NCI-H748 (cell line): ENCODE measurements at regions not wholly inside any gene's neighbourhood (a gene's known extent, or its start where the extent isn't known, plus 50 kb on each side); places are given as distances from the start of the nearest gene placed in this dataset.
"Not testable (repeated sequence)": the region's sequence is repeated elsewhere in the genome, so short reads cannot be mapped to it uniquely, and the experiment has no call there.

Experiments
- DNase-seq: peaks from one replicate; lab custom pipeline; 2025; ENCODE audit not compliant: unreplicated experiment; lab: John Stamatoyannopoulos, UW

DNA sequence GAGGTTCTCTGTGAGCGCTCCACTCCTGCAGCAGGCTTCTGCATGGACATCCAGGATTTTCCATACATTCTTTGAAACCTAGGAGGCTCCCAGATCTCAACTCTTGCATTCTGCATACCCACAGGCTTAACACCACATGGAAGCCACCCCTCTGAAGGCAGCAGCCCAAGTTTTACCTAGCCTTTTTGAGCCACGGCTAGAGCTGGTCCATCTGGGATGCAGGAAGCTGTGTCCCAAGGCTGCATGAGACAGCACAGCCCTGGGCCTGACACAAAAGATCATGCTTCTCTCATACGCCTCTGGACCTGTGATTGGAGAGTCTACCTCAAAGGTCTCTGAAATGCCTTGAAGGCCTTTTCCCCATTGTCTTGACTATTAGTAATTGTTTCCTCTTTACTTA is 53.6 kb upstream of the RPRM start:
- DNase-seq: no peak

DNA sequence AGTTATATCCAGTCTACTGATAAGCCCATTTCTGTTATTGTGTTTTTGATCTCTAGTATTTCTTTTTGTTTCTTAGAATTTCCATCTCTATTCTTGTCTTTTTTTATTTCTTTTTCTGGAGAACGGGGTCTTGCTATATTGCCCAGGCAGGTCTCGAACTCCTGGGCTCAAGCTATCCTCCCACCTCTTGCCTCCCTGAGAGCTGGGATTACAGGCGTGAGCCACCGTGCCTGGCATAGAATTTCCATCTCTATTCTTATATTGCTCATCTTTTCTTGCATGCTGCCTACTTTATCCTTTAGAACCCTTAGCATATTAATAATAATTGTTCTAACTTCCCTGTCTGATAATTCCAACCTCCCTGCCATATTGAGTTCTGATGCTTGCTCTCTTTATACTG is 55.2 kb upstream of the RPRM start:
- DNase-seq: not testable (repeated sequence)

DNA sequence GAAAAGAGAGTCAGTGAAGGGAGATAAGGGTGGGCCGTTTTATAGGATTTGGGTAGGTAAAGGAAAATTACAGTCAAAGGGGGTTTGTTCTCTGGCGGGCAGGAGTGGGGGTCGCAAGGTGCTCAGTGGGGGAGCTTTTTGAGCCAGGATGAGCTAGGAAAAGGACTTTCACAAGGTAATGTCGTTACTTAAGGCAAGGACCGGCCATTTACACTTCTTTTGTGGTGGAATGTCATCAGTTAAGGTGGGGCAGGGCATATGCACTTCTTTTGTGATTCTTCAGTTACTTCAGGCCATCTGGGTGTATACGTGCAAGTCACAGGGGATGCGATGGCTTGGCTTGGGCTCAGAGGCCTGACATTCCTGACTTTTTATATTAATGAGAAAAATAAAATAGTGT is 56.0 kb upstream of the RPRM start:
- not testable (repeated sequence) for DNase-seq

DNA sequence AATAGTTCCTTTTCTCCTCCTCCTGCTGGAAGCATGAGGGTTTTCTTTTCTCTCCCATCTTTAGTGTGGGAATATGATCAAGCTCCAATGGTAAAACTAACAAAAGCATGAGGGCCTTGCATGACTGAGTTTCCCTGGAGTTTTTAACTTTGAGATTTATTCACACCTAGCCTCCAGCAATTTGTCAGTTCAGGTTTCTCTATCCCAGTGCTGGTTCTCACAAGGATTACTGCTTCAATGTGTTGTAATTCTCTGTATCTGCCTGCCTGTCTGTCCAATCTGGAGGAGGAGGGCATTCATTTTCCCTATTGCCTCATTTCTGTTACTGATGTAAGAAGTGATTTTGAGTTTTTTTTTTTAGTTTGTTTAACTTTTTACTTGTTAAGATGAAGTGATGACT is 57.6 kb upstream of the RPRM start:
- no peak for DNase-seq

DNA sequence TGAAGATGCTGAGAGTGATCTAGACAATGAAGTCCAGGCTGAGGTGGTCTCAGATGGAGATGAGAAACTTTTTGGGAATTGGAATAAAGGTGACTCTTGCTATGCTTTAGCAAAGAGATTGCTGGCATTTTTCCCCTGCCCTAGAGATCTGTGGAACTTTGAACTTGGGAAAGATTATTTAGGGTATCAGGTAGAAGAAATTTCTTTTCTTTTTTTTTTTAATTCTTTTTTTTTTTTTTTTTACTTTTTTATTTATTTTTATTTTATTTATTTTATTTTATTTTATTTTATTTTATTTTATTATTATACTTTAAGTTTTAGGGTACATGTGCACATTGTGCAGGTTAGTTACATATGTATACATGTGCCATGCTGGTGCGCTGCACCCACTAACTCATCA is 59.5 kb upstream of the RPRM start:
- not testable (repeated sequence) for DNase-seq

DNA sequence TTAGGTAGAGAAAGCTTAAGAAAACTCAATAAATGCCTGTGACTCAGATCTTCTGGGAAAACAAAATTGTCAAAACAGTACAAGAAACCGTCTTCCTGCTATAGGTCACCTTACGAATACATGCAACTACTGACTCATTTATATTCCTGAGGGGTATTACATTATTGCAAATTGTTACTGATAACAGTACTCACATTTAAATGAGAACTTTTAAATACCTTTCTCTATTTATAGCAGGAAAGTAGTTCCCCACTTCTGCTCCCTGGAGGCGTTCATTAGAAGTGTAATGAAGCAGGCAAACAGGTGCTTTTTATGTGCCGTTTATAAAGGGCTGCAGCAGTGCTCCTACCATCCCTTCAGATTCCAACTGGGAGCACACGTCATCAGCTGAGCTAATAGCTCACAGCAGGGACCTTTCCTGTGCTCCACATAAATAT is 65.1 kb upstream of the RPRM start:
- peak; percentile 93 for DNase-seq

DNA sequence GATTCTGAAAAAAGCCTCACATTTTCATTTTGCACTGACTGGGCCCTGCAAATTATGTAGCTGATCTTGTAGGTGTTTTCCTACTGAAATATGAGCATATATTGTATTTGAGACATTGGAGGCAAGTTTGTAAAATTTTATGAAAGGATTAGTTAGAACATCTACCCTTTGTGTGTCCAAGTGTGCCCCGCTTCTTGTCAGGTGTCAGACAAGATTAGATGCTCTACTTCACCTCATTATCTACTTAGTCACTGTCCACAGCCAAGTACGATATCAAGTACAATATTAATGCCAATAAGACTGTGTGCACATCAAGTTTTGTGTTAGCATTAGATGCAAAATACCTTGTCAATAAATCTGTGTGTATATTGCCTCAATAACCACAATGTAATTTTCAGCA is 67.8 kb upstream of the RPRM start:
- no peak for DNase-seq

DNA sequence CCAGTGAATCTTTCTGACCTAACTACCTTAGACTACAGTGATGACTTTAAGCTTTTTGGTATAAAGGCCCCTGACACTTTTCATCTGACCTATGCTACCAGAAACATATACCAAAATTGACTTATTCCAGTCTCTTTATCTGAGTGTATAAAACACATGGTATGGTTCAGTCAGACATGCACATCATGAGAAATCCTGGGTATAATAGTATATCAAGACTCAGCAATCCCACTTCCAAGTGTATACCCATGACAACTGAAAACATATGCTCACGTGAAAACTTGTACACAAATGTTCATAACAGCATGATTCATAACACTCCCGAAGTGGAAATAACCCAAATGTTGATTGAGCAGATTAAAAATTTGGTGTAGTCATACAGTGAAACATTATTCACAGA is 70.0 kb upstream of the RPRM start:
- DNase-seq: no peak

DNA sequence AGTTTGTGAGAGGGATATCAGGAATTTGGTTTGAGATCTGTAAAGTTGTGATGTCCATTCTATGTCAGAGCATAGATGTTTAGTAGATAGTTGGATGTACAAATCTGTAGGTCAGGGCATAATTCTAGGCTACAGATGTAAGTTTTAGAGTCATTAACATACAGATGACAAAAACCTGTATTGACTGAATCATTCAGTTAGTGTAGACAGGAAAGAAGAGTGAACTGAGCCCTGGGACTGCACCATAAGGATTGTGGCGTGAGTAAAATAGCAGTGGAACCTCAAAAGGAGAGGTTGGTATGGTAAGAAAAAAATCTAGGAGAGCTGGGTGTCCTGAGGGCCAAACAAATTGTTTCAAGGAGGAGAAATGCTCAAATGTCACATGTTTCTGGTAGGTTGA is 73.1 kb upstream of the RPRM start:
- no peak for DNase-seq

DNA sequence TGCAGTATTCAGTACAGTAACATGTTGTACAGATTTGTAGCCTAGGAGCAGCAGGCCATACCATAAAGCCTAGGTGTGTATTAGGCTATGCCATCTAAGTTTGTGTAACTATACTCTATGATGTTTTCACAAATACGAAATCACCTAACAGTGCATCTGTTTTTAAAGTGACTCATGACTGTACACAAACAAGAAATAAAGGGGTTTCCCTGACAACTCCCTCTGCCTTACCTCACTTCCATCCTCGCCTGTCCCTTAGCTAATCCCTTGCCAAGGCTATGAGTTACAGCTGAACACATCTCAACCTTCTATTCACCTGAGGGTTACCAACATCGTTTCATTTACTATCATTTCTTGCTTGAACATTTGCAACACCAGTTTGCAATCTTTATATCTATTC is 78.6 kb upstream of the RPRM start:
- no peak for DNase-seq

DNA sequence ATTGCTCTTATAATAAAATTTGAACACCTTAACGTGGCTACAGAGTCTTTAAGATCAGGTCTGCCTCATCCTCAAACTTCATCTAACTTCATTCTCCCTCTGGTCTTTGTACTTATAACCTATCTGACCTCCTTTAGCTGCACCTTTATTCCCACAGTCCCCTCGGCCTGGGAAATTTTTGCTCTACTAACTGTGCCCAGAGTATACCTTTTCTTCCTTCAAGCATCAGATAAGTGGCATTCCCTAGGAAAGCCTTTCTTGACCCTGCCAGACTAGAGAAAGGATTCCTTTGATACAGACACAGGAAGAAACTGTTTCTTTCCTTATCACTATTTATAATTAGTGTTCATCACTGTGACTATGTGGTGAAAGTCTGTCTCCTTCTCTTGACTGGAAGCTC is 79.2 kb upstream of the RPRM start:
- no peak for DNase-seq

DNA sequence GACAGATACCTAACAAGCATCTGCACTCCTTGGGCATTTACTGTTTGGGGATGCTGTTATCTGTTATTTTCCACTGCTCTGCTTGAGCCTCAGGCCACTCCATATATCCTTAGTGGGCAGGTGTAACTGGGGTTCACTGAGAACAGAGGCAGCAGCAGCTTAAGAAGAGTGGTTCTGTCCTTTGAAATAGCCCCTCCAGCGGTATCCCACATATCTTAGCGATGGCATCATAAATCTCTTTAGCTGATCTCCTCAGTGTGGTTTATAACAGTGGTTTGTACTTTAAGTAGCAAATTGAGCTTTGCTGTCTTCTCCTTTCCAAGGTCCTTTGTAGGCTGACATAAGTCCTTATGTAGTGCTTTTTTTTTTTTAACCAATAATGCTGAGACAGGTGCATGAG is 79.7 kb upstream of the RPRM start:
- no peak for DNase-seq

DNA sequence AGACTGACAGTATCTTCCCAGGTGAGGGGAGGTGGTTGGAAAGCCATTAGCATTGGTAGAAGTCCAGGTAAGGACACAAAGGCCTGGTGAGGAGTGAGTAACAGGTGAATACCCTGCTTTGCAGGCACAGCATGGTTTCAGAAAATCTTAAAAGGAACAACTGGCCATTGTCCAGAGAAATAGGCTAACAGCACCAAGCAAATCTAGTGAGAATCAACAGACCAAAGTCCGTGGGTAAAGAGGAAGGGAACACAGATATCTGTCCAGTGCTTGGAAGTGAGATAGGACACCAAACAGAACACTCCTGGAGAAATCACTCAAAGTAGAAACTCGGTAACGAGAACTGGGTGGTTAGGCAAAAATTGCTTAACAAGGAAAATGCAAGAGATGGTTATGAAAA is 88.8 kb upstream of the RPRM start:
- DNase-seq: no peak

DNA sequence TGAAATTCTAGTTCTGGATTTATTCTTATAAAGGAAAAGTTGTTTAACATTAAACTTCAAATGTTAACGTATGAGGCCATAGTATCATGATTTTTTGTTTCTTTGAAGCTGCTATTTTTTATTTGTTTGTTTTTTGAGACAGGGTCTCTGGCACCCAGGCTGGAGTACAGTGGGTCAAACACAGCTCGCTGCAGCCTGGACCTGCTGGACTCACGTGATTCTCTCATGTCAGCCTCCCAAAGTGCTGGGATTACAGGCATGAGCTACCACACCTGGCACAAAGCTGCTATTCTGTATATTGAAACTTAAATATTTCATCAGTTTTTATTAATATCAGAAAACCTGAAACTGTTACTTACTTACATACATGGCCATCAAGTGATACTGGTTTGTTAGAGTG is 89.5 kb upstream of the RPRM start:
- DNase-seq: no peak

DNA sequence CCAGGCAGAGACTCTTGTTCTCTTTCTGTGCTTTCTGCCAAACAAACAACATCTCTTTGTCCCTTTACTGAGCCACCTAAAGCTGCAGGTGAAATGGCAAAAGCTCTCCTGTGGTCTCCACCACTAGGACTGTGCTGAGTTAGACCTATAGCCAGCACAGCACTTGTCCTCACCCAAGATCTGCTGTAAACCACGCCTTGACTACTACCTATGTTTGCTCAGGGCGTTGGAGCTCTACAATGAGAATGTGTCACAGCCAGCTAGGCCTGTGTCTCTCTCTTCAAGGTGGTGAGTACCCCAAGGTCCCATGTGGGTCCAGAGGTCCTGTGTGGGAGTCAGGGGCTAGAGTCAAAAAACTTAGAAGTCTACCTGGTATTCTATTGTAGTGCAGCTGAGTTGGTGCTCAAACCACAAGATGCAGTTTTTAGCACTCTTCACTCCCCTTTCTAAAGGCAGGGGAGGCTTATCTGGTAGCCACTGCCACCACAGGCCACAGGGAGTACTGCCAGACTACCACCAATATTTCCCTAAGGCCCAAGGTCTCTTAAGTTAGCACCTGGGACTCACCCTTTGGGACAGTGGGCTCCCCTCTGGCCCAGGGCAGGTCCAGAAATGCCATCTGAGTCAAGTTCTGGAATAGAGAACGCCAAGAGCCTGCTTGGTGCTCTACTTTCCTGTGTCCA is 96.8 kb upstream of the RPRM start:
- no peak for DNase-seq

DNA sequence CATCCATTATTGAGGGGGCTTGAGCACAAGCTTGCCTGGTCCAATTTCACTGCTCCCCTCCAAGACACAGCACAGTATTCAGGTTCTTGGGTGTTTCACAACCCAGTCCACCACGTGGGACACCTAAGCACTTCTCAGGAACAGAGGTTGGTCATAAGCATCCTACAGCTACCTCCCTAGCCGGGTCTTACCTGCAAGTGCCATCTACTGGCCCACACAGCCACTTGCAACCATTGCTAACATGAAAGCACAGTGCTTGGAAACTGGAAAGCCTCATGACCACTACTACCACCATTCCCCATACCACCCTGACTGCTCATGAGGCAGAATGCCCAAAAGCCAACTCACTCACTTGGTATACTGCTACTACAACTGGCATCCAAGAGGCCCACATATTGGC is 105.7 kb upstream of the RPRM start:
- no peak for DNase-seq

DNA sequence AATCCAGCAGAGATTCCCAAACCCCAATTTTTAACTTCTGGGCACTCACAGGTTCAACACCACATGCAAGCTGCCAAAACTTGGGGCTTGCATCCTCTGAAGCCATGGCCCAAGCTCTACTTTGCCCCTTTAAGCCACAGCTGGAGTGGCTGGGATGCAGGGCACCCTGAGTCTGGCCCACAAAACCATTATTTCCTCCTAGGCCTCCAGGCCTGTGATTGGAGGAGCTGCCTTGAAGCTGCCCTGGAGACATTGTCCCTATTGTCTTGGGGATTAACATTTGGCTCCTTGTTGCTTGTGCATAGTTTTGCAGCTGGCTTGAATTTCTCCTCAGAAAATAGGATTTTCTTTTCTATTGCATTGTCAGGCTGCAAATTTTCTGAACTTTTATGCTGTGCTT is 109.8 kb upstream of the RPRM start:
- DNase-seq: no peak

DNA sequence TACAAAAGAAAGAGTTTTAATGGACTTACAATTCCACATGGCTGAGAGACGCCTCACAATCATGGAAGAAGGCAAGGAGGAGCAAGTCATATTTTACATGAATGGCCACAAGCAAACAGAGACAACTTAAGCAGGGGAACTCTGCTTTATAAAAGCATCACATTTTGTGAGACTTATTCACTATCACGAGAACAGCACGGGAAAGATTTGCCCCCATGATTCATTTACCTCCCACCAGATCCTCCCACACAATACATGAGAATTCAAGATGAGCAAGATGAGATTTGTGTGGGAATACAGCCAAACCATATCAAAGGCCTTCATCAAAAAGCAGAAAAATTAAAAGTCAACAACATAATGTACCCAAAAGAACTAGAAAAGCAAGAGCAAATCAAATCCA is 111.0 kb upstream of the RPRM start:
- no peak for DNase-seq

DNA sequence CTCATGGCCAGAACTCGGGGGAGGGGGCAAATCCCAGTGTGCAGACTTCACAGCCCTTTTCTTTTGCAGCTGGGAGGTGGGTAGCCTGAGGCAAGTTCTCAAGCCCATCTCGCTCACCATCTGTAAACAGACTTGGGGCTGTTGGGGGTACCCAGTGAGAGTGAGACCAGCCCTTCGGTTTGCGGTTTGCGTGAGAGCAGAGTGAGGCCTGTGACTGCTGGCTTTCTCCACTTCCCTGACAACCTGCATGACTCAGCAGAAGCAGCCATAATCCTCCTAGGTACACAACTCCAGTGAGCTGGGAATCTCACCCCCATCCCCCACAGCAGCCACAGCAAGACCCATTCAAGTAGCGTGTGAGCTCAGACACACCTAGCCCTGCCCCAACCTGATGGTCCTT is 114.5 kb upstream of the RPRM start:
- peak; percentile 54 for DNase-seq

DNA sequence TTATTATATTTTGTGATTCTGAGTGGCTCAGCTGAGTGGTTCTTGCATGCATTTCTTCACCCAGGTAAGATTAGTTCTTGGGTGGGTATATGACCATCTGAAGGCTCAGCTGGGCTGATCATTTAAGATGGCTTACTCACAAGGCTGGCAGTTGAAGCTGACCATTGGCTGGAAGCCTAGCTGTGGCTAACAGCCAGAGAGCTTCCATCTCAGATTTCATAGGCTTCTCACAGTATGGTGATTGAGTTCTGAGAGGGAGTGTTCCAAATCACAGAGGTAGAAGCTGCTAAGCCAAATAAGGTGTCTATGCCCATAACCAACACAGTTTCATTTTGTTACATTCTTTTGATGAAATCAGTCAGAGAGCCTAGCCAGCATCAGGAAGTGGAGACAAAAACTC is 117.4 kb upstream of the RPRM start:
- peak; percentile 87 for DNase-seq

DNA sequence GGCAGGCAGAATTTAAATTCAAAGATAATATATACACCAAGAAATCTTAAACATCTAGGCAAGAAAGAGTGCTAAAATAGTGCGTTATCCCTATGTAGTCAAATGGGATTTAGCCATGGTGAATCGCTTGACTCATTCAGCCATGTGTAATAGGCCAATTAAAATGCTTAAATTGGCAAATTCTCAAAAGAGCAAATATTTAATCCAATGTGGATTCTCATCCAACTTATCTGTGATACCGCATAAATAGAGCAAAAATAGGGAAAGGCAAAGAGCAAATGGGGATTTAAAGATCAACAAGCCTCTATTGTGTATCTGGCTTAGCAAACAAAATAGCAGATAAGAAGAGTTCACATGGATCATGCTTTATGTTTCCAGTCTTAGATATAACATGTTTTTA is 123.2 kb upstream of the RPRM start:
- DNase-seq: peak; percentile 72

DNA sequence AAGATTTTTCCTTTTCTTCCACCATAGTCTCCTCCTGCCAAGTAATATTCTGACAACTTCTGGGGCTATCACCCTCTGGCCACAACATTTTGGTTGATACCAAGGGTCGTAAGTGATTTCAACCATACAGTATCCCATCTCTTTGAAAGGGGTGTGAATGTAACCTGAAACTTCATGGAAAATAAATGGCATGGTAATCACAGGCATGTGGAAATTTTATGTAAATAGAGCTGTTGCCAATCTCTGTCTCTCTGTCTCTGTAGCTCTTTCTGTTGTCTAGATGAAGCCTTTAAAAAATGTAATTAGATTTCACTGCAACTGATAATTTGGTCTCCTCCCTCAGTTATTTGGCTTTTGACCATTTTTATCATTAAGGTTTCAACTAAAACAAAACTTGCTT is 125.6 kb upstream of the RPRM start:
- DNase-seq: peak; percentile 56

DNA sequence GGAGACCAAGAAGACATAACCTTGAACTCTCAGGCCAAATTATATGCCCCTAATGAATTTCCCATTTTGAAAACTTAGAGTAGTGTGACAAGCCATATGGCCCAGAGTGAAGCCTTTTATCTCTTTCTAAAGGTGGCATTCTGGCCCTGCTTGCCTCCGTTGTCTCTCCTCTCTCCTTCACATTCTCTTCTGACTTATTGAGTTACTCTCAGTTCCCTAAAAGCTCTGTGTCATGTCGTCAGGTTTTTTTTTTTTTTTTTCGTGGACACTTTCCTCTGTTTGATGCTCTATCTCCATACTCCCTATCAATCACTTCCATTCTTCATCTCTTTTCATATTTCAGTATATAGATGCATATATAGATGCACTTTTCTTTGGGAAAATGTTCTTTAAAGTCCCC is 128.1 kb upstream of the RPRM start:
- no peak for DNase-seq

DNA sequence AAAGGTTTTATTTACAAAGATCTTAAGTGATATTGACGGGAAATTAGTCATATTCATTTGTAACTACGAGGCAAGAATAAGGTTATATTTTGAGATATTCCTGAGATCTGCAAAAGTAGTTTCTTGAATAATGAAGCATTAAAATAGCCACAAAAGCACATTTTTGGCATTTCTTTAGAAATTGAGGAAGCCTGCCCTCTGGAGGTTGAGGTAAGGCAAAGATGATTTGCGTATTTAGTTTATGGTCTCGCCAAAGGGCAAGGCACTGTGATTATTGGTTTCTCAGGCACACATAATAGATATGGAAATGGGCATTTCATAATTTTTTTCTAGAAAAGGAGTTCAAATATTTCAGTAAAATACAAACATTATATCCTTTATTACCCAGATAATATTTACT is 143.7 kb upstream of the RPRM start:
- DNase-seq: no peak
